GM12878 (cell line): ENCODE measurements at regions not wholly inside any gene's neighbourhood (a gene's known extent, or its start where the extent isn't known, plus 50 kb on each side); places are given as distances from the start of the nearest gene placed in this dataset.

Experiments used
- ATAC-seq: fragments of 200-7000 bp; cut with Tn5 transposase; 3 replicates; pipeline ENCODE4 v1.9.1; 2020; ENCODE audit warnings: mild to moderate bottlenecking, moderate library complexity
- BruUV-seq: library from RNA; stranded (reverse); fragments of 400-500 nt; replicated peaks from 2 replicates; lab custom pipeline; 2021; lab: Mats Ljungman, UMichigan
- CTCF ChIA-PET: fragments of 300-600 bp; sonication (Branson Sonifier 250); formaldehyde crosslinking; extraction: SDS; loops from one replicate; lab custom pipeline; 2021; ENCODE audit warnings: inconsistent platforms; lab: Yijun Ruan, JAX
- POLR2A ChIA-PET: fragments of 350-600 bp; formaldehyde crosslinking; extraction: SDS; loops from one replicate; lab custom pipeline; 2021; ENCODE audit warnings: inconsistent platforms; lab: Charles Lee
- RAD21 ChIA-PET: fragments of 300-600 bp; sonication (Branson Sonifier 250); formaldehyde crosslinking; loops from one replicate; lab custom pipeline; 2023; ENCODE audit warnings: antibody characterized with exemption; ENCODE audit not compliant: unreplicated experiment; lab: Charles Lee
- SMC1A ChIA-PET: fragments of 300-600 bp; sonication (Branson Sonifier 250); formaldehyde crosslinking; loops from one replicate; lab custom pipeline; 2023; ENCODE audit not compliant: unreplicated experiment, uncharacterized antibody; lab: Charles Lee
- DNase-seq: peaks from one replicate; pipeline ENCODE4 v3.0.0-alpha.2; 2011; ENCODE audit warnings: low read depth, low spot score
- FAIRE-seq: peaks from 3 replicates; lab custom pipeline; 2011; peaks lifted over from hg19 to GRCh38; lab: Jason Lieb, UNC
- H2AFZ ChIP-seq: 2 replicates; pipeline ENCODE4 v1.6.0; 2011; ENCODE audit warnings: low read depth, low read length, control low read depth; ENCODE audit not compliant: control insufficient read depth
- H3K27ac ChIP-seq: 2 replicates; pipeline ENCODE4 v1.5.1; 2011; ENCODE audit warnings: control low read depth; ENCODE audit not compliant: control insufficient read depth, insufficient read depth
- H3K27me3 ChIP-seq, 2 experiments: replicated peaks in 1 of 2; 2 replicates each; pipeline versions ENCODE4 v1.6.0 to v1.6.1; 2011; ENCODE audit warnings: low read length in 1 of 2; ENCODE audit not compliant: control insufficient read depth in 2 of 2, insufficient read depth in 2 of 2
- H3K36me3 ChIP-seq, 2 experiments: 2 replicates each; pipeline ENCODE4 v1.5.1; 2011; ENCODE audit warnings: low read length in 1 of 2; ENCODE audit not compliant: control insufficient read depth in 2 of 2, insufficient read depth in 2 of 2
- H3K4me1 ChIP-seq: 2 replicates; pipeline ENCODE4 v1.6.1; 2011; ENCODE audit warnings: mild to moderate bottlenecking, low read length, moderate library complexity, mixed read lengths; ENCODE audit not compliant: control insufficient read depth, insufficient read depth
- H3K4me2 ChIP-seq: 2 replicates; pipeline ENCODE4 v1.6.0; 2011; ENCODE audit warnings: control low read depth; ENCODE audit not compliant: control insufficient read depth, insufficient read depth
- H3K4me3 ChIP-seq: fragments of 200-600 bp; sonication (generic); 2 replicates; pipeline ENCODE4 v1.5.1; 2016
- H3K79me2 ChIP-seq: 2 replicates; pipeline ENCODE4 v1.6.0; 2011; ENCODE audit warnings: low read length; ENCODE audit not compliant: control insufficient read depth, insufficient read depth
- H3K9ac ChIP-seq: 2 replicates; pipeline ENCODE4 v1.8.0; 2011; ENCODE audit warnings: low read length, control low read depth, mixed read lengths; ENCODE audit not compliant: control insufficient read depth, insufficient read depth
- H3K9me3 ChIP-seq: replicated peaks from 3 replicates; pipeline ENCODE4 v1.5.1; 2011; ENCODE audit warnings: mild to moderate bottlenecking, low read length; ENCODE audit not compliant: control insufficient read depth, insufficient read depth
- H4K20me1 ChIP-seq: 2 replicates; pipeline ENCODE4 v1.6.0; 2011; ENCODE audit not compliant: control insufficient read depth, insufficient read depth
- CBX5 ChIP-seq: sonication (generic); IDR thresholded peaks from 2 replicates; pipeline ENCODE4 v1.6.1; 2016; ENCODE audit warnings: low read depth, moderate library complexity, mild to moderate bottlenecking, inconsistent platforms
- HCFC1 ChIP-seq: fragments of 150-350 bp; IDR thresholded peaks from 2 replicates; pipeline ENCODE4 v1.6.1; 2014; ENCODE audit warnings: low read length
- KAT2A ChIP-seq: conservative IDR thresholded peaks from 2 replicates; pipeline ENCODE4 v1.6.1; 2011; ENCODE audit warnings: low read depth, low read length; ENCODE audit not compliant: control insufficient read depth
- MTA3 ChIP-seq: IDR thresholded peaks from 2 replicates; pipeline ENCODE4 v1.6.1; 2012; ENCODE audit warnings: low read length, inconsistent platforms, borderline replicate concordance
- NFXL1 ChIP-seq: fragments of 450-650 bp; IDR thresholded peaks from 2 replicates; pipeline ENCODE4 v1.6.1; 2017; ENCODE audit warnings: antibody characterized with exemption, mild to moderate bottlenecking, borderline replicate concordance
- NR2C2 ChIP-seq: IDR thresholded peaks from 2 replicates; pipeline ENCODE4 v1.6.1; 2011; ENCODE audit warnings: borderline replicate concordance, low read depth; ENCODE audit not compliant: control insufficient read depth, insufficient read length
- SMAD1 ChIP-seq: fragments of 450-650 bp; IDR thresholded peaks from 2 replicates; pipeline ENCODE4 v1.6.1; 2018; ENCODE audit warnings: mild to moderate bottlenecking, low read depth; ENCODE audit not compliant: partially characterized antibody
- SUZ12 ChIP-seq: fragments of 200-600 bp; sonication (generic); IDR thresholded peaks from one replicate; pipeline ENCODE4 v1.6.1; 2018; ENCODE audit warnings: antibody characterized with exemption, mild to moderate bottlenecking; ENCODE audit not compliant: unreplicated experiment
- ZBED1 ChIP-seq: IDR thresholded peaks from 2 replicates; pipeline ENCODE4 v1.6.1; 2016; ENCODE audit warnings: borderline replicate concordance
- WGBS: methylation state at CpG from one replicate; pipeline ENCODE4 v1.1.6; 2016; ENCODE audit warnings: low lambda C conversion rate; ENCODE audit not compliant: insufficient replicate concordance, insufficient coverage; ENCODE audit errors: missing lambda C conversion rate; 5-methylcytosine and 5-hydroxymethylcytosine counted together
- in situ Hi-C: fragments of 300-500 bp; cut with MboI; formaldehyde crosslinking; loops from 9 replicates; pipeline ENCODE4 v1.14.3; 2018; ENCODE audit warnings: mixed read lengths
- intact Hi-C: fragments of 100-400 bp; cut with micrococcal nuclease; formaldehyde crosslinking; loops from one replicate; pipeline ENCODE4 v1.14.2; 2022; ENCODE audit not compliant: unreplicated experiment
- TF ChIP-seq, protein P1 (sequence below): fragments of 450-650 bp; IDR thresholded peaks from 2 replicates; pipeline ENCODE4 v1.6.1; 2017; ENCODE audit warnings: mild to moderate bottlenecking, moderate library complexity
- TF ChIP-seq, protein P2 (sequence below): fragments of 150-350 bp; IDR thresholded peaks from 2 replicates; pipeline ENCODE4 v1.6.1; 2014; ENCODE audit warnings: mild to moderate bottlenecking, low read depth, low read length
- TF ChIP-seq, protein P3 (sequence below): fragments of 450-650 bp; conservative IDR thresholded peaks from 2 replicates; pipeline ENCODE4 v1.6.1; 2017; ENCODE audit warnings: mild to moderate bottlenecking, moderate library complexity
- TF ChIP-seq, protein P4 (sequence below): fragments of 450-650 bp; IDR thresholded peaks from 2 replicates; pipeline ENCODE4 v1.6.1; 2017; ENCODE audit warnings: low read depth, mild to moderate bottlenecking, moderate library complexity
- TF ChIP-seq, protein P5 (sequence below): fragments of 450-650 bp; IDR thresholded peaks from 2 replicates; pipeline ENCODE4 v1.6.1; 2017; ENCODE audit warnings: borderline replicate concordance

DNA sequence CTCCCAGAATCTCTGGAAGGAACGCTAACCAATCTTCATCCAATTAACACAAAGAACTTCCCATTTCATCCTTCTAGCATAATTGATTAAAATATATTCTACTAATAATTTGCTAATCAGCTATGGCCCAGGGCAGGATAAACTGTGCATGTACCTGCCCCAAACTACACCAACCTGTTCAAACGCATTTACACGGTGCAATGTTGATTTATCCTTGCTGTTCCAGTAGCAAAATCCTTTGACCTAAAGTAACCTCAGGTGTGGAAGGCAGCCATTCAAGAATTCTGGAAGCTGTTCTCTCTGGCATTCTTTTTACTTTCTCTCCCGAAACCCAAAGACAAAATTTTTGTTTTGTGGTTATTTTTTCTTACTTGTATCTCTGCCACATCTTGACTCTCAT is 309.4 kb downstream of the ZNF674 start:
- RAD21 ChIA-PET, result no interaction called here
- Histone ChIP-seq H3K9me3 (no peaks in the 10 kb centered on the region), H3K36me3 (no peaks in the 10 kb centered on the region), H3K9ac (no peak overlapping the region), H2AFZ (no peak overlapping the region), H3K27me3 (no peaks in the 10 kb centered on the region; a peak in 1 of 4 replicates), H3K4me2 (no peak overlapping the region), H3K79me2 (no peaks in the 10 kb centered on the region), H4K20me1 (no peaks in the 10 kb centered on the region), H3K4me3 (no peak overlapping the region), H3K27ac (no peak overlapping the region), H3K4me1 (no peaks in the 10 kb centered on the region)
- SMC1A ChIA-PET, result interaction anchor here (0.7 kb wide), 1 partner anchor 124 kb away, joined by 3 read pairs; no protein-coding TSS in a partner anchor
- no peak for DNase-seq
- CTCF ChIA-PET, result no interaction called here
- no peak for ATAC-seq
- in situ Hi-C loops (no loop called here), intact Hi-C loops (no loop called here)
- FAIRE-seq, result no peak
- BruUV-seq, result no TSS peak
- WGBS, result 66% methylated on average over 4 of the region's 4 CpGs
- POLR2A ChIA-PET, result interaction anchor here (0.6 kb wide), 1 partner anchor 15 kb away, joined by 5 read pairs; no protein-coding TSS in a partner anchor
- TF ChIP-seq, protein P1, sequence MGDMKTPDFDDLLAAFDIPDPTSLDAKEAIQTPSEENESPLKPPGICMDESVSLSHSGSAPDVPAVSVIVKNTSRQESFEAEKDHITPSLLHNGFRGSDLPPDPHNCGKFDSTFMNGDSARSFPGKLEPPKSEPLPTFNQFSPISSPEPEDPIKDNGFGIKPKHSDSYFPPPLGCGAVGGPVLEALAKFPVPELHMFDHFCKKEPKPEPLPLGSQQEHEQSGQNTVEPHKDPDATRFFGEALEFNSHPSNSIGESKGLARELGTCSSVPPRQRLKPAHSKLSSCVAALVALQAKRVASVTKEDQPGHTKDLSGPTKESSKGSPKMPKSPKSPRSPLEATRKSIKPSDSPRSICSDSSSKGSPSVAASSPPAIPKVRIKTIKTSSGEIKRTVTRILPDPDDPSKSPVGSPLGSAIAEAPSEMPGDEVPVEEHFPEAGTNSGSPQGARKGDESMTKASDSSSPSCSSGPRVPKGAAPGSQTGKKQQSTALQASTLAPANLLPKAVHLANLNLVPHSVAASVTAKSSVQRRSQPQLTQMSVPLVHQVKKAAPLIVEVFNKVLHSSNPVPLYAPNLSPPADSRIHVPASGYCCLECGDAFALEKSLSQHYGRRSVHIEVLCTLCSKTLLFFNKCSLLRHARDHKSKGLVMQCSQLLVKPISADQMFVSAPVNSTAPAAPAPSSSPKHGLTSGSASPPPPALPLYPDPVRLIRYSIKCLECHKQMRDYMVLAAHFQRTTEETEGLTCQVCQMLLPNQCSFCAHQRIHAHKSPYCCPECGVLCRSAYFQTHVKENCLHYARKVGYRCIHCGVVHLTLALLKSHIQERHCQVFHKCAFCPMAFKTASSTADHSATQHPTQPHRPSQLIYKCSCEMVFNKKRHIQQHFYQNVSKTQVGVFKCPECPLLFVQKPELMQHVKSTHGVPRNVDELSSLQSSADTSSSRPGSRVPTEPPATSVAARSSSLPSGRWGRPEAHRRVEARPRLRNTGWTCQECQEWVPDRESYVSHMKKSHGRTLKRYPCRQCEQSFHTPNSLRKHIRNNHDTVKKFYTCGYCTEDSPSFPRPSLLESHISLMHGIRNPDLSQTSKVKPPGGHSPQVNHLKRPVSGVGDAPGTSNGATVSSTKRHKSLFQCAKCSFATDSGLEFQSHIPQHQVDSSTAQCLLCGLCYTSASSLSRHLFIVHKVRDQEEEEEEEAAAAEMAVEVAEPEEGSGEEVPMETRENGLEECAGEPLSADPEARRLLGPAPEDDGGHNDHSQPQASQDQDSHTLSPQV, result no peak
- no peak for TF ChIP-seq SUZ12
- no peak for TF ChIP-seq MTA3
- TF ChIP-seq CBX5, result no peak
- TF ChIP-seq KAT2A, result no peak
- TF ChIP-seq, protein P2, sequence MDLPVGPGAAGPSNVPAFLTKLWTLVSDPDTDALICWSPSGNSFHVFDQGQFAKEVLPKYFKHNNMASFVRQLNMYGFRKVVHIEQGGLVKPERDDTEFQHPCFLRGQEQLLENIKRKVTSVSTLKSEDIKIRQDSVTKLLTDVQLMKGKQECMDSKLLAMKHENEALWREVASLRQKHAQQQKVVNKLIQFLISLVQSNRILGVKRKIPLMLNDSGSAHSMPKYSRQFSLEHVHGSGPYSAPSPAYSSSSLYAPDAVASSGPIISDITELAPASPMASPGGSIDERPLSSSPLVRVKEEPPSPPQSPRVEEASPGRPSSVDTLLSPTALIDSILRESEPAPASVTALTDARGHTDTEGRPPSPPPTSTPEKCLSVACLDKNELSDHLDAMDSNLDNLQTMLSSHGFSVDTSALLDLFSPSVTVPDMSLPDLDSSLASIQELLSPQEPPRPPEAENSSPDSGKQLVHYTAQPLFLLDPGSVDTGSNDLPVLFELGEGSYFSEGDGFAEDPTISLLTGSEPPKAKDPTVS, result no peak
- TF ChIP-seq NFXL1, result no peak
- TF ChIP-seq, protein P3, sequence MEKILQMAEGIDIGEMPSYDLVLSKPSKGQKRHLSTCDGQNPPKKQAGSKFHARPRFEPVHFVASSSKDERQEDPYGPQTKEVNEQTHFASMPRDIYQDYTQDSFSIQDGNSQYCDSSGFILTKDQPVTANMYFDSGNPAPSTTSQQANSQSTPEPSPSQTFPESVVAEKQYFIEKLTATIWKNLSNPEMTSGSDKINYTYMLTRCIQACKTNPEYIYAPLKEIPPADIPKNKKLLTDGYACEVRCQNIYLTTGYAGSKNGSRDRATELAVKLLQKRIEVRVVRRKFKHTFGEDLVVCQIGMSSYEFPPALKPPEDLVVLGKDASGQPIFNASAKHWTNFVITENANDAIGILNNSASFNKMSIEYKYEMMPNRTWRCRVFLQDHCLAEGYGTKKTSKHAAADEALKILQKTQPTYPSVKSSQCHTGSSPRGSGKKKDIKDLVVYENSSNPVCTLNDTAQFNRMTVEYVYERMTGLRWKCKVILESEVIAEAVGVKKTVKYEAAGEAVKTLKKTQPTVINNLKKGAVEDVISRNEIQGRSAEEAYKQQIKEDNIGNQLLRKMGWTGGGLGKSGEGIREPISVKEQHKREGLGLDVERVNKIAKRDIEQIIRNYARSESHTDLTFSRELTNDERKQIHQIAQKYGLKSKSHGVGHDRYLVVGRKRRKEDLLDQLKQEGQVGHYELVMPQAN, result no peak
- no peak for TF ChIP-seq ZBED1
- no peak for TF ChIP-seq SMAD1
- TF ChIP-seq NR2C2, result no peak
- TF ChIP-seq, protein P4, sequence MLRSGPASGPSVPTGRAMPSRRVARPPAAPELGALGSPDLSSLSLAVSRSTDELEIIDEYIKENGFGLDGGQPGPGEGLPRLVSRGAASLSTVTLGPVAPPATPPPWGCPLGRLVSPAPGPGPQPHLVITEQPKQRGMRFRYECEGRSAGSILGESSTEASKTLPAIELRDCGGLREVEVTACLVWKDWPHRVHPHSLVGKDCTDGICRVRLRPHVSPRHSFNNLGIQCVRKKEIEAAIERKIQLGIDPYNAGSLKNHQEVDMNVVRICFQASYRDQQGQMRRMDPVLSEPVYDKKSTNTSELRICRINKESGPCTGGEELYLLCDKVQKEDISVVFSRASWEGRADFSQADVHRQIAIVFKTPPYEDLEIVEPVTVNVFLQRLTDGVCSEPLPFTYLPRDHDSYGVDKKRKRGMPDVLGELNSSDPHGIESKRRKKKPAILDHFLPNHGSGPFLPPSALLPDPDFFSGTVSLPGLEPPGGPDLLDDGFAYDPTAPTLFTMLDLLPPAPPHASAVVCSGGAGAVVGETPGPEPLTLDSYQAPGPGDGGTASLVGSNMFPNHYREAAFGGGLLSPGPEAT, result no peak
- TF ChIP-seq, protein P5, sequence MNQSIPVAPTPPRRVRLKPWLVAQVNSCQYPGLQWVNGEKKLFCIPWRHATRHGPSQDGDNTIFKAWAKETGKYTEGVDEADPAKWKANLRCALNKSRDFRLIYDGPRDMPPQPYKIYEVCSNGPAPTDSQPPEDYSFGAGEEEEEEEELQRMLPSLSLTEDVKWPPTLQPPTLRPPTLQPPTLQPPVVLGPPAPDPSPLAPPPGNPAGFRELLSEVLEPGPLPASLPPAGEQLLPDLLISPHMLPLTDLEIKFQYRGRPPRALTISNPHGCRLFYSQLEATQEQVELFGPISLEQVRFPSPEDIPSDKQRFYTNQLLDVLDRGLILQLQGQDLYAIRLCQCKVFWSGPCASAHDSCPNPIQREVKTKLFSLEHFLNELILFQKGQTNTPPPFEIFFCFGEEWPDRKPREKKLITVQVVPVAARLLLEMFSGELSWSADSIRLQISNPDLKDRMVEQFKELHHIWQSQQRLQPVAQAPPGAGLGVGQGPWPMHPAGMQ, result no peak
- no peak for TF ChIP-seq HCFC1
